ENCODE measurements at regions not wholly inside any gene's neighbourhood (a gene's known extent, or its start where the extent isn't known, plus 50 kb on each side); places are given as distances from the start of the nearest gene placed in this dataset.

DNA sequence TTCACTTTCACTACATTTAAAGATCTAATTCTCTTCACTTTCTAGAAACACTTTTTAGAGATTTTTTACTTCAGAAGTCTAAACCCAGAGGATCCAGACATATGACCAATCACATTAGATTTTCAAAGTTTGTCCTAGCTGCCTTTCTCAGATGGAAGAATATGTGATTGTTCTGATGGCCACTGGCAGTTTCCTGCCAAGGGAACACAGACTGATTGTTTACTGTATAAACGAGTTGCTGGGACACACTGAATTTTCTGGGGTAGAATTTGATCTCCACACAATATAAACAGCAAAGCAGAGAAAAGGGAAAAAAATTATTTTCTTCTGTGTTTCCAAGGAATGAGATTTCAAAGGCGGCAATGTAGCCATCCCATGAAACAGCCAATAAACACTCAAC is 480.0 kb downstream of the TOX3 start:
- no peak overlapping the region for H3K4me3 Mint-ChIP-seq
- CTCF ChIA-PET: no interaction called here
- no peaks in the 10 kb centered on the region for H3K27me3 Mint-ChIP-seq

DNA sequence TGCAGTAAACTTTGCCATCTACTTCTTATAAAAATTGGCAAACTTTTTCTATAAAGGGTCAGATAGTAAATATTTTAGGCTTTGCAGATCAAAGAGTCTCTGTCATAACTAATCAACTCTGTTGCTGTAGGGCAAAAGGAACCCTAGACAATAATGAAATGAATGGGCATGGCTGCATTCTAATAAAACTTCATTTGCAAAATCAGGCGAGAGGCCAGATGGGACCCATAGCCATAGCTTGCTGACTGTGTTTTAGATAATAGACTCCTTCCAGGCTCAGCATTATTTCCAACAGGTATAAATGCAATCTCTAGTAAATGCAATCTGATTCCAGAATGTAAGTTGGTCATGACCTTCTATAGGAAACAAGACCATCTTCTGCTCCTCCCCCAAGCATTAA is 490.7 kb downstream of the TOX3 start:
- ATAC-seq (no peak), DNase-seq (no peak)
- no peak overlapping the region for H3K27ac Mint-ChIP-seq
- no peak overlapping the region for H3K4me3 Mint-ChIP-seq
- no peaks in the 10 kb centered on the region for H3K9me3 Mint-ChIP-seq (ENCODE audit: low read depth)
- H3K4me1 Mint-ChIP-seq: no peaks in the 10 kb centered on the region
- H3K36me3 Mint-ChIP-seq: no peaks in the 10 kb centered on the region
- CTCF ChIA-PET: no interaction called here
- H3K27me3 Mint-ChIP-seq: no peaks in the 10 kb centered on the region

More for the DNA sequence above, 480.0 kb downstream of the TOX3 start:
- Mint-ChIP-seq H3K4me1 (no peaks in the 10 kb centered on the region), H3K9me3 (ENCODE audit: low read depth) (peaks cover 3% of the 10 kb centered on the region), H3K27ac (no peak overlapping the region), H3K36me3 (no peaks in the 10 kb centered on the region)
- DNase-seq (no peak), ATAC-seq (no peak)

DNA sequence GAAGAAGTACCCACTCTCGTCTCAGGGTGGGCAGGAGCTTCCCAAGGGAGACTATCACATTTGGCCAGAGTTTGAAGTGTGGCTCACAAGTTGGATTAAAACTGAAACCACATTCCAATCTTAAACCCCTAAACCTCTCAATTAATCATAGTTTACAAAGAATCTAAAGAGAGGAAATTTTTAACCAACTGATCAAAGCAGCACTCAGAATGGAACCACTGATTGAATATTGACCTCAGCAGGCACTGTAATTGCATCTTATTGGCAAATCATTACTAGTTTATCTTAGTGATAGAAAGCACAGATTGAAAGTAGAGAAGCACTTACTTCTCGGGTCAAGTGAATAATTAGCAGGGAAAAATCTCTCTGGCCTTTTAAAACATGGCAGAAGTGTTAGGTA is 491.6 kb downstream of the TOX3 start:
- no peak for DNase-seq
- no peak for ATAC-seq
- H3K27ac Mint-ChIP-seq: no peak overlapping the region
- H3K4me1 Mint-ChIP-seq: no peaks in the 10 kb centered on the region
- H3K27me3 Mint-ChIP-seq: no peaks in the 10 kb centered on the region
- no peak overlapping the region for H3K4me3 Mint-ChIP-seq
- H3K36me3 Mint-ChIP-seq: no peaks in the 10 kb centered on the region
- CTCF ChIA-PET: no interaction called here
- no peaks in the 10 kb centered on the region for H3K9me3 Mint-ChIP-seq (ENCODE audit: low read depth)

DNA sequence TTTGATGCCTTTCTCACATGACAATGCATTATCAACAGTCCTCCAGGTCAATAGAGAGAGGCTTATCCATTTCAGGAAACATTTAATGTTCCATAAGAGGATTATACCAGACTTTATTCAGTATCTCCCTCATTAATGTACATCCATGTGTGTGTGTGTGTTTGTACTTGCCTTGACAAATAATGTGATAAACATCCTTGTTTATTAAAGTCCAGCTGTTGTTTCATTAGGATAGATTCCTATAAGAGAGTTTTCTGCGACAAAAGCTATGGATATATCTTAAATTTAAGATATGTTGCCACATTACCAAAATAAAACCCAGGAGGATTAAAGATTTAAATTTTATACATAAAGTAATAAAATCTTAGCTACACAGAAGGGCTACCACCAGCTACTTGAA is 492.6 kb downstream of the TOX3 start:
- H3K9me3 Mint-ChIP-seq (ENCODE audit: low read depth): no peaks in the 10 kb centered on the region
- ATAC-seq (no peak), DNase-seq (no peak)
- no peaks in the 10 kb centered on the region for H3K4me1 Mint-ChIP-seq
- no peaks in the 10 kb centered on the region for H3K36me3 Mint-ChIP-seq
- CTCF ChIA-PET: interaction anchor here (0.6 kb wide), 1 partner anchor 41 kb away, joined by 5 read pairs; no protein-coding TSS in a partner anchor
- no peaks in the 10 kb centered on the region for H3K27me3 Mint-ChIP-seq
- H3K27ac Mint-ChIP-seq: no peak overlapping the region
- no peak overlapping the region for H3K4me3 Mint-ChIP-seq

DNA sequence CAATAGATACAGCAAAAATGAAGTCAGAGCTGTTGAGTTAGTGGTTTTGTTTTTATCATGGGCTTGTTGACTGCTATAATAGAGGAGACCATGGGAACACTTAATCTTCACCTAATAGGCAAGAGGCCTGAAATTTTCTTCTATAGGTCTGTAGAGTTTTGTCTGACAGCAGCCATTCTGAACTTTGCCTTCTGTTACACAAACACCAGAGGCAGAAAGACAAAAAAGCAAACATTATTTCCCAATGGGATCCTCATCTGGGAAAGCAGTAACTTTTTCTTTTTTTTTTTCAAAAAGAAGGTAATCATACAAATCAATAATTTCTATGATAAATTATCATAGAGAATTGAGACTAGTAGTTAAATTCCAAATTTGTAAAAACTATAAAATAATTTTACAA is 494.1 kb downstream of the TOX3 start:
- DNase-seq: no peak
- Mint-ChIP-seq H3K4me1 (no peaks in the 10 kb centered on the region), H3K9me3 (ENCODE audit: low read depth) (no peaks in the 10 kb centered on the region), H3K27ac (no peak overlapping the region), H3K36me3 (no peaks in the 10 kb centered on the region), H3K4me3 (no peak overlapping the region), H3K27me3 (no peaks in the 10 kb centered on the region)
- no peak for ATAC-seq
- CTCF ChIA-PET: no interaction called here

DNA sequence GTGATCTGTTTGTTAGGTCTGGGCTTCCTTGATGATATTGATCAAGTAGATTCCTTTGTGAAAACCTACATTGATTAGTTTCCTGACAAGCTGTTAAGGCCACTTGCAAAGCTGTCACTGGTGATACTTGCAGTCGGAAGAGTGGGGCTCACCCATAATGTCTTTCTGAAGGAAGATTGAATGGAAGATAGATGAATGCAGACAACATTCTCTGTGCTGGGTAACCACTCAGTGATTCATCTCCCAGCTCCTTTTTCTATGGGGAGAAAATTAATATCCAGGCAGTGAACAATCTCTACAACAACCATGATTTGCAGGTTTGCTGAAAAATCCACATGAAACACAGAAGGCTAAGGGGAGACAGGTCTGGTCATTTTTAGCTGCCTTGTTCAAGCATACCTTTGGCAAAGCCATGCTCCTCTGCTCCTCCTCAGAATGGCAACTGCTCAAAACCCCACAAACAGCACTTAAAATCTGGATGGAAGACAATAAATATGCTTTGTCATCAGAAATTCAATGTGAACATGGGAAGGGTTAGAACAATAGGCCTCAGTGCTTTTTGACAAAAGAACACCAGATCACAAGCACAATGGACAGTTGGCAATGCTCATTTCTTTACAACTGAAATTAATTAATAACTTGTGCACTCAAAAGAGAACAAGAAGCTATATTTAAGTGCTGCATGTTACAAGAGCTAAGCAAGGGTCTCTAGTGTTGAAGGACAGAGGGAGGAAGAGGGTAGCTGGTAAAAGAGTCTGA is 495.4 kb downstream of the TOX3 start:
- H3K27me3 Mint-ChIP-seq: no peaks in the 10 kb centered on the region
- DNase-seq: no peak
- ATAC-seq: no peak
- no peaks in the 10 kb centered on the region for H3K36me3 Mint-ChIP-seq
- H3K4me1 Mint-ChIP-seq: no peaks in the 10 kb centered on the region
- CTCF ChIA-PET: no interaction called here
- no peak overlapping the region for H3K4me3 Mint-ChIP-seq
- H3K9me3 Mint-ChIP-seq (ENCODE audit: low read depth): peaks cover 2% of the 10 kb centered on the region
- no peak overlapping the region for H3K27ac Mint-ChIP-seq

DNA sequence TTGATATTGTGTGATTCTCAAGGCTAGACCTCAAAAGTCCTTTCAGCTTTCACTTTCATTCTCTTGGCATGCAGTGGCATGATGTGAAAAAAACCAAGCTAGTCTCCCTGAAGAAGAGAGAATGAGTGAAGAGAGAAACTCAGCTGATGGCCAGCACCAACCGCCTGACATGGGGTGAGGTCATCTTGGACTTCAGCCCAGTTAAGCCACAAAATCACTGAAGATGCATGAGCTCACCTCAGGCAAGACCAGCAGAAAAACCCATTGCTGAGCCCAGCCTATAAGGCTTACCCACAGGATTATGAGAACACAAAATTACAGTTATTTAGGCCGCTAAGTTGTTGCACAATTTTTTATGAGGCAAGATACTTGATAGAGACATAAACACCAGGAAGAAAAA is 496.5 kb downstream of the TOX3 start:
- Mint-ChIP-seq H3K36me3 (no peaks in the 10 kb centered on the region), H3K4me1 (no peaks in the 10 kb centered on the region), H3K9me3 (ENCODE audit: low read depth) (peaks cover 5% of the 10 kb centered on the region), H3K27ac (no peak overlapping the region), H3K27me3 (no peaks in the 10 kb centered on the region), H3K4me3 (no peak overlapping the region)
- ATAC-seq: no peak
- DNase-seq: no peak
- CTCF ChIA-PET: no interaction called here

DNA sequence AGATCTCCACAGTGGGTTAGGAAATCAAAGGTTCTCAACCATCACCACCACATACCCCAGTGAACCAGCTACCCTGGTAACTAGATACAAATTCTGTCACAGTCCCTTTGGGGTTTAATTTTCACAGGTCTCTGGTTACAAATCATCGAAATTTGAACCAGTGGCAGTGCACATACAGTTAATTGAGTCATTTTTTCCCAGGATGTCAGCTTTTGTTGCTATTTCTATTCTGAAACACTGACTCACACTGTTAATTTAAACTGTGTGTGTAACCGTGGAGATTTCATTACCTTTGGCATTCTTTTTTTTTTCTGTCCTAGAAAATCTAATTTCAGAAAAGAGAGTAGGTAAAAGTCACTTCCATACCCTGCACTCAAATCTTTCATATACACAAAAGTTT is 511.5 kb downstream of the TOX3 start:
- Mint-ChIP-seq H3K27me3 (no peaks in the 10 kb centered on the region), H3K36me3 (no peaks in the 10 kb centered on the region), H3K4me3 (no peak overlapping the region), H3K9me3 (ENCODE audit: low read depth) (peaks cover 3% of the 10 kb centered on the region), H3K27ac (no peak overlapping the region), H3K4me1 (no peaks in the 10 kb centered on the region)
- ATAC-seq (no peak), DNase-seq (no peak)
- CTCF ChIA-PET: no interaction called here

DNA sequence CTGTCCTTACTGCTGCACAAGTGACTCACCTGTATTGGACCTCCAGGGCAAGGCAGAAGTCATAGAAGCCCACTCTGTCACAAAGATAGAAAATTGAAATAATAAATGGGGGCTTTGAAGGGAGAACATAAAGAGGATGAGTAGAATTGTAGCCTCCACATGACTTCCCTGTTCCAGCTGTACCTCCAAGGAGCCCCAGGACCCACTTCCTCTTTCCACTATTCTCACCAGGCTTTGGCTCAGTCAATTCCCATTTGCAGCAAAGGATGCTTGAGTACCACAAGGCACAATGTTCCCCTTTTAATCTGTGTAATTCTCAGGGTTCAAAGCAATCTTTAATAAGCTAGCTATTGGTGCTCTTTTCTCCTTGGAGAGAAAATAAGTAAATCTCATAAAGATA is 512.1 kb downstream of the TOX3 start:
- Mint-ChIP-seq H3K4me3 (no peak overlapping the region), H3K4me1 (no peaks in the 10 kb centered on the region), H3K27me3 (no peaks in the 10 kb centered on the region), H3K9me3 (ENCODE audit: low read depth) (peaks cover 3% of the 10 kb centered on the region), H3K27ac (no peak overlapping the region), H3K36me3 (no peaks in the 10 kb centered on the region)
- CTCF ChIA-PET: no interaction called here
- no peak for DNase-seq
- ATAC-seq: no peak

DNA sequence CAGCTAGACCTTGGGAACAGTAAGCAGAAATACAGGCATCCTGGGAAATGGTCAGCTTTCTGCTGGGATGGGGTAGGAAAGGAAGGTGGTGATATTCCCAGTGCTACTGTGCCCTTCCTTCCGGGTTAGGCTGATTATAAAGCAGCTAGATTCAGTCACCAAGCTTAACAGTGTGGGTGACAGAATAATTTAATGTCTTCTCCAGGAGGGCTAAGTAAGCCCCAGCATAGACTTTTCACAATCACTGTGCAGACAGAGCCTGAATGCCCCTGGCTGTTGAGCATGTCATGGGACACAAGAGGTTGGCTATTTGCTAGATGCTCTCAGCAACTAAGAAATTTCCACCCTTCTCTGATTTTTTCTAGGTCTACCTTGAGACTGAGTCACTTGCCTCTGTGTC is 513.0 kb downstream of the TOX3 start:
- Mint-ChIP-seq H3K4me1 (no peaks in the 10 kb centered on the region), H3K27me3 (no peaks in the 10 kb centered on the region), H3K27ac (no peak overlapping the region), H3K36me3 (no peaks in the 10 kb centered on the region), H3K4me3 (no peak overlapping the region), H3K9me3 (ENCODE audit: low read depth) (peaks cover 3% of the 10 kb centered on the region)
- CTCF ChIA-PET: no interaction called here
- no peak for DNase-seq
- ATAC-seq: no peak

DNA sequence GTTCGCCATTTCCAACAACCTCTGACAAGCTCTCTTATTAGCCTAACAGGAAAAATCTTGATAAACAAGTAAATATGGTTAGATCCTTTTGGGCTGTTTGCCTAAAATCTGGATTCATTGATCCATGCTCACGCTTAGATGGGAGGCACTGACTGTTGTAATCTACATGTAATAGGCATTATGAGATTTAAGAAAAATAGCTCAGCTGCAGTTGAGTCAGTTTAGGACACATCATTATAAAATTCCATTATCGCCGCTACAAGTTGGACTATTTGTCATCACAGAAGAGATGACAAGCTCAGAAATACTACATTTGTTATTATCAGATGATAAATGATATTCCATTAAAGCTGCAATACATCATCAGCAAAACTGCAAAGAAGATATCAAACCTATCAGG is 524.0 kb downstream of the TOX3 start:
- Mint-ChIP-seq H3K4me3 (no peak overlapping the region), H3K9me3 (ENCODE audit: low read depth) (peaks cover 6% of the 10 kb centered on the region), H3K4me1 (no peaks in the 10 kb centered on the region), H3K27me3 (no peaks in the 10 kb centered on the region), H3K36me3 (no peaks in the 10 kb centered on the region), H3K27ac (no peak overlapping the region)
- no peak for DNase-seq
- no peak for ATAC-seq
- CTCF ChIA-PET: no interaction called here

DNA sequence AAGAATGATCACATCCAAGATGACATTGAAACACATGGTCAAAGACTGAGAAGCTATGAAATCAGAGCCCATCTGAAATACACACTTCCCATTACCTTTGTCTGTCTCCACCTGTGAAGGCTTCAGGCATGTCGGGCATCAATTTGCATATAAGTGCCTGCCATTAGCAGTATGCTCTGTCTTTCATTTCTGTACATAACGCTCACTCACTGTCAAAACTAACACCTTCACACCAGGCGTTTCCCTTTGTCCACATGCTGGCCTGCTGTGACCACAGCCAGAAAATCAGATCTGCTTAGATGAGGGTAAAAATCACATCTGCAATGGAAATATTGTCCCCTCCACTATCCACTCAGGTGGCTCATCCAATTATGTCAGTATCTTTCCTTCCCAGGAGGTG is 524.8 kb downstream of the TOX3 start:
- Mint-ChIP-seq H3K36me3 (no peaks in the 10 kb centered on the region), H3K27me3 (no peaks in the 10 kb centered on the region), H3K4me1 (no peaks in the 10 kb centered on the region), H3K9me3 (ENCODE audit: low read depth) (peaks cover 8% of the 10 kb centered on the region), H3K27ac (no peak overlapping the region), H3K4me3 (no peak overlapping the region)
- no peak for ATAC-seq
- CTCF ChIA-PET: no interaction called here
- no peak for DNase-seq

DNA sequence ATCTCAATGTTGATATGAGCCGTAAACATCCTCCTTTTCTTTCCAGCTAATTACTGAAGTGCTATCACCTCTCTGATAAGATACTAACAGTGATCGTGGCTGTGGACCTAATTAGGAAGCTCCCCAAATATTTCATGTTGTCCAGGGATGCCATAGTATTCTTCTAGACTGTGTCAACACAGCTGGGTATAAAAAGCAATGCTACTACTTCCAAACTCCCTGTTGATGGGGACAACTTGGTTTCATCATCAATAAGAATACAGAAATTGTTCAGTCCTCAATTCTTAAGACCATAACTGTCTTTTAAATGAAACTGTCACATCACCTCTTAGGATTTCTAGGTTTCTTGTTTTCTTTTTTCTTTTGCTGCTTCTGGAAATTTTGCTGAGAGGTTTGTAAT is 530.6 kb downstream of the TOX3 start:
- DNase-seq (no peak), ATAC-seq (no peak)
- CTCF ChIA-PET: no interaction called here
- Mint-ChIP-seq H3K9me3 (ENCODE audit: low read depth) (peaks cover 11% of the 10 kb centered on the region), H3K27ac (no peak overlapping the region), H3K36me3 (no peaks in the 10 kb centered on the region), H3K4me1 (no peaks in the 10 kb centered on the region), H3K4me3 (no peak overlapping the region), H3K27me3 (no peaks in the 10 kb centered on the region)

DNA sequence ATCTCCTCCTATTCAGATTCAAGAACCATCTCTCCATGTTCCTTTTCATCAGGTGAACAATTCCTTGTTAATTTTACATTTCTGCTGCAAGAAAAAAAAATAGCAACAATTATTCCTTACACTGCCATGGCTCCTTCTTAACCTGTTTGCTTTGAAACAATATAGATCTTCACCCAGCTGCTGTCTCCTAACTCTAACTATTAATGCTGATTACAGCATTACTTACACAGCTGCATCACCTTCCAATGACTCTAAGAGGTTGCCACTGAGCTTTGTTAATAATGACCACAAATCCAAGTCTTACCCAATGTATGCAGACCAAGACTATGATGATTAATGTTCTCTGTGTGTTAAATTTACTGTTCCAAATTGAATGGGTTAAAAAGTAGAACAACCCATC is 541.4 kb downstream of the TOX3 start:
- Mint-ChIP-seq H3K4me1 (no peaks in the 10 kb centered on the region), H3K4me3 (no peak overlapping the region), H3K36me3 (no peaks in the 10 kb centered on the region), H3K9me3 (ENCODE audit: low read depth) (peaks cover 4% of the 10 kb centered on the region), H3K27me3 (no peaks in the 10 kb centered on the region), H3K27ac (no peak overlapping the region)
- no peak for DNase-seq
- no peak for ATAC-seq
- CTCF ChIA-PET: no interaction called here

DNA sequence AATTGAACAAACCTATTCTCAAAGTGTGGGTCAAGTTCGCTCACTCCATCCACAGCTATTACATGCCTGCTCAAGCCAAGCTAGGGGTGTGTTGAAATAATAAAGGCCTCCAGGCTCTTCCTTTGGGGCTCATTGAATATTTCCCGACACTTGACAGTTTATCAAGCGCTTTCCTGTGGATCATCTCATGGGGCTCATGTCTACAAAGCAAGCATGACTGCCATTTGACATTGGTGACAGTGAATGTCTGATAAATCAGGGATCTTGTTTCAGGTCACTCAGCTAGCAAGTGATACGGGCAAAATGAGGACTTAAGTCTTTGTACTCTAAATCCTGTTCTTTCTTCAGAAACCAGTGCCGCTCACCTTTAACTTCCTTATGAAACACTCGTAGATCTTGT is 542.6 kb downstream of the TOX3 start:
- Mint-ChIP-seq H3K4me3 (no peak overlapping the region), H3K4me1 (no peaks in the 10 kb centered on the region)
- CTCF ChIA-PET: no interaction called here

More for the DNA sequence above, 542.6 kb downstream of the TOX3 start:
- Mint-ChIP-seq H3K9me3 (ENCODE audit: low read depth) (peaks cover 6% of the 10 kb centered on the region), H3K27me3 (no peaks in the 10 kb centered on the region), H3K27ac (no peak overlapping the region), H3K36me3 (no peaks in the 10 kb centered on the region)
- ATAC-seq (no peak), DNase-seq (no peak)

Measured in activated CD8-positive, alpha-beta memory T cell treated with anti-CD3 and anti-CD28 coated beads, Interleukin-2, amount 10 ng/mL, durations not matched to agents 7 days and 5 days (primary cell).